AG04449 (cell line): ENCODE measurements at regions not wholly inside any gene's neighbourhood (a gene's known extent, or its start where the extent isn't known, plus 50 kb on each side); places are given as distances from the start of the nearest gene placed in this dataset.
A peak's percentile ranks its signal among the peaks of the same experiment; 100 is the strongest.

ENCODE experiments used
- CTCF ChIA-PET: fragments of 350-600 bp; formaldehyde crosslinking; extraction: SDS; loops from one replicate; lab custom pipeline; 2021; ENCODE audit warnings: antibody characterized with exemption; lab: Yijun Ruan, JAX
- POLR2A ChIA-PET: fragments of 400-600, 350-600 bp; formaldehyde crosslinking; extraction: SDS; loops from one replicate; lab custom pipeline; 2020; ENCODE audit warnings: antibody characterized with exemption, inconsistent platforms; lab: Yijun Ruan, JAX
- DNase-seq: peaks from one replicate; pipeline ENCODE4 v3.0.0-alpha.2; 2010; ENCODE audit warnings: low read depth, low spot score
- H3K4me3 ChIP-seq: 2 replicates; pipeline ENCODE4 v1.5.1; 2011; ENCODE audit warnings: low read depth, mild to moderate bottlenecking, control low read depth, low read length
- TF ChIP-seq, protein P1 (sequence below): IDR thresholded peaks from one replicate; pipeline ENCODE4 v1.5.1; 2011; ENCODE audit warnings: mild to moderate bottlenecking, moderate library complexity, low read length, control low read depth, inconsistent platforms; ENCODE audit not compliant: insufficient read depth; ENCODE audit errors: missing control alignments

DNA sequence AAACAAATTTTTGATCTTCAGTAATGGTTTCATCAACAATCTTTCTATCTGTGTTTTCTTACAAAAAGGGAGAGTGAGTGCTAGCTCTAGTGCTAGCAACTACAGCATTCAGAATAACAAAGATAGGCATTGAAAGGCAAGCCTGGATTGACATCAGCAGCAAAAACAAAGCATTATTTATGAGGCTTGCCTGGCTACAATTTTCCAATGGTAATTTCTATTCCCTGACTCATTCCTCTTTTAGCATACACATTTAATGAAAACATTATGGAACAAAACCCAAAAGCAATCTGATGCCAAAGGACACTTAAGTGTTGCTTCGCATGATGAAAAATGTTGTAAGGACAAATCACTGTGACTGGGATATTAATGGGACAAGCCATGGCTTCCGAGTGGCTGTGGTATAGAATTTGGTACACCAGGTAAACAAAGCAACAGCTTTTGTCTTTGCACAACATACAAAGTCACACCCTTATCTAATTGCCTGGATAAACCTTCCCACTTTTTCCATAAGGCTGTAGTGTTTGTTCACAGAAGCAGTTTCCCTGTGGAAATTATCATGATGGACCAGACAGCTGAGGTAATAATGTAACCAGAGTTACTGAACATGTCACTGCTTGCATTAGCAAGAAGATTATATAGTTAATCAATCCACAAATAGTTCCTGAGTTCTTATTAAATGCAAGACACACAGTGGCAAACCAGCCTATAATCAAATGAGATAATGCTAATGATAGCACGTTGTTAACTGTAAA lies 179.8 kb upstream of the EDIL3 start:
- ChIA-PET CTCF (no interaction called here), POLR2A (no interaction called here)
- TF ChIP-seq, protein P1, sequence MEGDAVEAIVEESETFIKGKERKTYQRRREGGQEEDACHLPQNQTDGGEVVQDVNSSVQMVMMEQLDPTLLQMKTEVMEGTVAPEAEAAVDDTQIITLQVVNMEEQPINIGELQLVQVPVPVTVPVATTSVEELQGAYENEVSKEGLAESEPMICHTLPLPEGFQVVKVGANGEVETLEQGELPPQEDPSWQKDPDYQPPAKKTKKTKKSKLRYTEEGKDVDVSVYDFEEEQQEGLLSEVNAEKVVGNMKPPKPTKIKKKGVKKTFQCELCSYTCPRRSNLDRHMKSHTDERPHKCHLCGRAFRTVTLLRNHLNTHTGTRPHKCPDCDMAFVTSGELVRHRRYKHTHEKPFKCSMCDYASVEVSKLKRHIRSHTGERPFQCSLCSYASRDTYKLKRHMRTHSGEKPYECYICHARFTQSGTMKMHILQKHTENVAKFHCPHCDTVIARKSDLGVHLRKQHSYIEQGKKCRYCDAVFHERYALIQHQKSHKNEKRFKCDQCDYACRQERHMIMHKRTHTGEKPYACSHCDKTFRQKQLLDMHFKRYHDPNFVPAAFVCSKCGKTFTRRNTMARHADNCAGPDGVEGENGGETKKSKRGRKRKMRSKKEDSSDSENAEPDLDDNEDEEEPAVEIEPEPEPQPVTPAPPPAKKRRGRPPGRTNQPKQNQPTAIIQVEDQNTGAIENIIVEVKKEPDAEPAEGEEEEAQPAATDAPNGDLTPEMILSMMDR: no peak
- DNase-seq: peak; percentile 21
- H3K4me3 ChIP-seq: no peak overlapping the region

- TF ChIP-seq, protein P1: no peak
- CTCF ChIA-PET: no interaction called here
- H3K4me3 ChIP-seq: no peak overlapping the region
- no peak for DNase-seq
- POLR2A ChIA-PET: no interaction called here
Measured at GRCh38 chr5:84550222-84550621, 165.5 kb upstream of the EDIL3 start.

- H3K4me3 ChIP-seq: no peak overlapping the region
- DNase-seq: no peak
- POLR2A ChIA-PET: no interaction called here
- TF ChIP-seq, protein P1: no peak
- CTCF ChIA-PET: no interaction called here
Measured at GRCh38 chr5:84549054-84549453, 164.4 kb upstream of the EDIL3 start.

DNA sequence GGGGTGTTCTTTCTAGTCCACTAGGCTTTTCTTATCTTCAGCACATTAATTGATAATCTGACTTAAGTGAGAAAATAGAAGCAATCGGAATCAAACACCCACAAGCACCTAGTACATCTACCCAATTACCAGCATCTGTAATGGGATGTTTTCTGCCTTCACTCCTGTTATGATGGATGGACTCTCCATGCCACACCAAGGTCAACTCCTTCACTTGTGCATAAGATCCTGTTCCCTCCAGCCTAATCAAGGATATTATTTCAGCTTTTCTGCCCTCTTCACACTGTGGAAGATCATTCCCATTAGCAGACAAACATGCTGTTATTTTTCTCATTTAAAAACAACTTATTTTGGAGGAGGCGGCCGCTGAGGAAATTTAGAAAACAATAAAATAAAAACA lies 162.0 kb upstream of the EDIL3 start:
- POLR2A ChIA-PET: no interaction called here
- TF ChIP-seq, protein P1: no peak

DNA sequence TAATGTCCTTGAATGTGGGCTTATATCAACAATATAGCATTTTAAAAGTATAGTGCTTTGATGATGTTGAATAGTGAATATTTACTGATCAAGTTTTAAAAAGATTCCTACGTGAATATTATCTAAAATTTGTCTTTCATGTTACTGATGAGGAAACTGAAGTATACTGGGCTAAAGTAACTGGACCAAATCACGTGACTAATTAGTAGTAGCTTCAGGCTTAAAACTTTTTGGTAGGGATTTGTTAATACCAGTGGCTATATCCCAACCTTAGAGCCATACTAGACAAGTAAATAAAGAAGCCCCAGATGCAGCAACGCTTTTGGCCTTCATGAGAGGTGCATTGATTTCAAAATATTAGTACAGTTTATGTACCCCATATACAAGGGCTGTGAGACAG lies 152.1 kb upstream of the EDIL3 start:
- ChIA-PET POLR2A (no interaction called here), CTCF (no interaction called here)

More for the DNA sequence above, 162.0 kb upstream of the EDIL3 start:
- H3K4me3 ChIP-seq: no peak overlapping the region
- DNase-seq: no peak
- CTCF ChIA-PET: no interaction called here

DNA sequence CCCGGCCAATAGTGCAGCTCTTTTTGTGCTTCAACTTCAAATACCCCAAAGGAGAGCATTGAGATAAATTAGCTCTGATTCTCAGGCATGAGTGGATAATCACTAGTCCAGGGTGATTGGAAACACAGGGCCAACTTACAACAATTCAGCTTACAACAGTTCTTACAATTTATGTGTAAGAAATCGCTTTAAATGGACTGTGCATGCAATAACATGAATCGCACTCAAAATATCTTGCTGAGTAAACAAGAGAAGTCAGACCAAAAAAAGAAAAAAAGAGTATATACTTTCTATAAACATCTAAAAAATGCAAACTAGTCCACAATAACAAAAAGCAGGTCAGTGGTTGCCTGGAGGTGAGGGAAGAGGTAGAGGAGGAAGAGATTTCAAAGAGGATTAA lies 150.6 kb upstream of the EDIL3 start:
- CTCF ChIA-PET: interaction anchor here (0.8 kb wide), 1 partner anchor 16 kb away, joined by 3 read pairs; no protein-coding TSS in a partner anchor
- DNase-seq: no peak
- TF ChIP-seq, protein P1: no peak
- POLR2A ChIA-PET: no interaction called here
- no peak overlapping the region for H3K4me3 ChIP-seq

More for the DNA sequence above, 152.1 kb upstream of the EDIL3 start:
- DNase-seq: no peak
- H3K4me3 ChIP-seq: no peak overlapping the region
- TF ChIP-seq, protein P1: no peak
